ENCODE measurements at regions not wholly inside any gene's neighbourhood (a gene's known extent, or its start where the extent isn't known, plus 50 kb on each side); places are given as distances from the start of the nearest gene placed in this dataset.

- Histone ChIP-seq H3K27ac (ENCODE audit: low read depth, low read length) (no peak overlapping the region), H3K4me2 (ENCODE audit: low read length) (no peak overlapping the region), H3K4me1 (ENCODE audit: control insufficient read depth, low read length) (no peaks in the 10 kb centered on the region), H3K36me3 (ENCODE audit: control insufficient read depth, low read length) (no peaks in the 10 kb centered on the region), H3K79me2 (ENCODE audit: control insufficient read depth, low read length) (no peaks in the 10 kb centered on the region), H4K20me1 (ENCODE audit: control insufficient read depth, insufficient read depth, low read depth, low read length) (no peaks in the 10 kb centered on the region), H3F3A (ENCODE audit: control insufficient read depth, insufficient read depth) (no peaks in the 10 kb centered on the region), H3K27me3 (ENCODE audit: control insufficient read depth, low read length) (no peaks in the 10 kb centered on the region), H3K9me3 (ENCODE audit: control insufficient read depth, insufficient read depth, low read length) (no peaks in the 10 kb centered on the region), H3K4me3 (ENCODE audit: low read length) (no peak overlapping the region), H3K9me2 (replicated peaks; ENCODE audit: control insufficient read depth, low read length) (no peaks in the 10 kb centered on the region)
- TF ChIP-seq EZH2phosphoT487 (IDR thresholded peaks at IDR 0.05; ENCODE audit: borderline replicate concordance, low read length) (no peak), CTCF (IDR thresholded peaks at IDR 0.05; ENCODE audit: low read depth, low read length, poor library complexity, severe bottlenecking) (no peak)
Measured at GRCh38 chr1:232335741-232336293, 294.1 kb downstream of the SIPA1L2 start.

GRCh38 chr1:232335261-232335660 lies 294.7 kb downstream of the SIPA1L2 start:
- Histone ChIP-seq H3K4me3 (ENCODE audit: low read length) (no peak overlapping the region), H4K20me1 (ENCODE audit: control insufficient read depth, insufficient read depth, low read depth, low read length) (no peaks in the 10 kb centered on the region), H3K27me3 (ENCODE audit: control insufficient read depth, low read length) (no peaks in the 10 kb centered on the region), H3K36me3 (ENCODE audit: control insufficient read depth, low read length) (no peaks in the 10 kb centered on the region), H3K4me1 (ENCODE audit: control insufficient read depth, low read length) (no peaks in the 10 kb centered on the region), H3F3A (ENCODE audit: control insufficient read depth, insufficient read depth) (no peaks in the 10 kb centered on the region), H3K79me2 (ENCODE audit: control insufficient read depth, low read length) (no peaks in the 10 kb centered on the region), H3K27ac (ENCODE audit: low read depth, low read length) (no peak overlapping the region), H3K9me2 (replicated peaks; ENCODE audit: control insufficient read depth, low read length) (no peaks in the 10 kb centered on the region), H3K4me2 (ENCODE audit: low read length) (no peak overlapping the region), H3K9me3 (ENCODE audit: control insufficient read depth, insufficient read depth, low read length) (no peaks in the 10 kb centered on the region; the same call in 1 of the 2 replicates)
- TF ChIP-seq EZH2phosphoT487 (IDR thresholded peaks at IDR 0.05; ENCODE audit: borderline replicate concordance, low read length) (no peak), CTCF (IDR thresholded peaks at IDR 0.05; ENCODE audit: low read depth, low read length, poor library complexity, severe bottlenecking) (no peak)

GRCh38 chr1:232334811-232335210 lies 295.1 kb downstream of the SIPA1L2 start:
- H4K20me1 ChIP-seq (ENCODE audit: control insufficient read depth, insufficient read depth, low read depth, low read length) = no peaks in the 10 kb centered on the region
- H3K36me3 ChIP-seq (ENCODE audit: control insufficient read depth, low read length) = no peaks in the 10 kb centered on the region
- no peaks in the 10 kb centered on the region for H3K79me2 ChIP-seq (ENCODE audit: control insufficient read depth, low read length)
- H3K4me2 ChIP-seq (ENCODE audit: low read length) = no peak overlapping the region
- no peaks in the 10 kb centered on the region for H3F3A ChIP-seq (ENCODE audit: control insufficient read depth, insufficient read depth)
- no peaks in the 10 kb centered on the region for H3K4me1 ChIP-seq (ENCODE audit: control insufficient read depth, low read length)
- TF ChIP-seq CTCF (IDR thresholded peaks at IDR 0.05; ENCODE audit: low read depth, low read length, poor library complexity, severe bottlenecking) = no peak
- TF ChIP-seq EZH2phosphoT487 (IDR thresholded peaks at IDR 0.05; ENCODE audit: borderline replicate concordance, low read length) = no peak
- H3K27me3 ChIP-seq (ENCODE audit: control insufficient read depth, low read length) = no peaks in the 10 kb centered on the region
- H3K27ac ChIP-seq (ENCODE audit: low read depth, low read length) = no peak overlapping the region
- no peaks in the 10 kb centered on the region; the same call in 1 of the 2 replicates for H3K9me3 ChIP-seq (ENCODE audit: control insufficient read depth, insufficient read depth, low read length)
- no peaks in the 10 kb centered on the region for H3K9me2 ChIP-seq (replicated peaks; ENCODE audit: control insufficient read depth, low read length)
- H3K4me3 ChIP-seq (ENCODE audit: low read length) = no peak overlapping the region

Measured in DOHH2 (cell line).